ENCODE measurements at regions not wholly inside any gene's neighbourhood (a gene's known extent, or its start where the extent isn't known, plus 50 kb on each side); places are given as distances from the start of the nearest gene placed in this dataset.

DNA sequence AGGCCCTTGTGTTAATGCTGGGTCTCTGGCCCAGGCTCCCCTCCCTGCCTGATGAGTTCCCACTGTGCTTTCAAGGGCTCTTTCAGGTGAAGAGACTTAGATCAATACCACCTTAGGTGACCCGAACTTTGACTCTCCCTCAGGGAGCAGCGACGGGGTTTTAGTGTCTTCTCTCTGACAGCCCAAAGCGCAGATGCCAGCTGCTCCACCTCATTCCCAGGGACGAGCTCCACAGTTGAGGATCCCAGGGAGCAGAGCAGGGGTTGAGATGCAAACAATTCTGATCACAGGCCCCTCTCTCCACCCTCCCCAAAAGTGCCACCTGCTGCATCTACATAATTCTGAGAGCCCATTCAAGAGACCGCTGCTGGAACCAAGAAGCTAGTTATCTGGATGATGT is 265.1 kb downstream of the TJP1 start:
- Histone ChIP-seq H3K36me3 (ENCODE audit: insufficient read depth) (no peaks in the 10 kb centered on the region), H3K27ac (ENCODE audit: low read depth) (no peak overlapping the region), H3K4me3 (ENCODE audit: low read depth, low read length) (no peak overlapping the region), H3K4me1 (ENCODE audit: insufficient read depth) (no peaks in the 10 kb centered on the region)
- no peak for DNase-seq (ENCODE audit: extremely low spot score)
- 75% methylated on average over 6 of the region's 6 CpGs for WGBS

GRCh38 chr15:29556380-29556779 is 265.9 kb downstream of the TJP1 start:
- Histone ChIP-seq H3K4me3 (ENCODE audit: low read depth, low read length) (no peak overlapping the region), H3K36me3 (ENCODE audit: insufficient read depth) (no peaks in the 10 kb centered on the region), H3K27ac (ENCODE audit: low read depth) (no peak overlapping the region), H3K4me1 (ENCODE audit: insufficient read depth) (no peaks in the 10 kb centered on the region)
- 56% methylated on average over 4 of the region's 4 CpGs for WGBS
- DNase-seq (ENCODE audit: extremely low spot score), result no peak

DNA sequence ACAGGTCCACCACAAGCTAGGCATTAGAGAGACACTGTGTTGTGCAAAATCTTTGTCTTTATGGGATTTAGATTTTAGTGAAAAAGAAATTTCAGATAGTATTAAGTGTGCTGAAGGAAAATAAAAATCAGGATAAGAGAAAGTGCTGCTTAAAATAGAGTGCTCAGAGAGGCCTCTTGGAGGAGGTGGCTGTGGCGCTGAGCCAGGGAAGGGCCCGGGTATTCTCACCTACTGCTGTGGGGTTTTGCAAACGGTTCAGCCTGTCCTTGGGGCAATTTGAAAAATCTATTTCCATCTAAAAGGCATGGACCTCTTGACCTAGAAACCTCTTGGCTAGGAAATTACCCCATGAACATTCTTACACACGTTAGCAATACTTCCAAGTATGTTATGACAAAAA is 267.7 kb downstream of the TJP1 start:
- no peak for DNase-seq (ENCODE audit: extremely low spot score)
- WGBS, result 42% methylated on average over 4 of the region's 4 CpGs

DNA sequence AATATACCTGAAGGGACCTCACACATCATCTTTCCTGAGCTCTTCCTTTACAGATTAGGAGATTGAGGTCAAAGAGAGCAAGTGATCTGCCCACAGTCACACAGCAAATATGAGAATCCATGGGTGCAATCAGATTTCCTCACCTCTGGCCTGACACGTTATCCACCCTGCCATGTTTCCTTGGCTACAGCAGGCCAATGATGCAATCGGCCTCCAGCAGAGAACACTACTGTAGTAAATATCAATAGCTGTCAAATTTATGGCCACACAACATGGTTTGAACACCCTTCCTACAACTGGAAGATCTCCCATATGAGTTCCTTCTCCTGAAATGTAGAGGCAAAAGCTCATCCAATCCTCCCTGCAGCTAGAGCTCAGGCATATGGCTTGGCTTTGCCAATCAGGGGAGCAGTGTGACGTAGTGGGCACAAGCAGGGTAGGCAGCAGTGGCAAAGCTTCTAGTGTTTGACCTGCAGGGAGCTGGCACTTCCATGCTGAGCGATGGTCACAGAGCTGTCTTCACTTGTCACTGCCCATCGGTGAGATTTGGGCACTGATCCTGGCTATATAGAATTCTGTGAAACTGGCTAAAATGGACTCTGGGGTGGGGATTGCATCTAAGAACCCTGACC is 271.3 kb downstream of the TJP1 start:
- Histone ChIP-seq H3K36me3 (ENCODE audit: insufficient read depth) (no peaks in the 10 kb centered on the region), H3K4me1 (ENCODE audit: insufficient read depth) (no peaks in the 10 kb centered on the region), H3K27ac (ENCODE audit: low read depth) (no peak overlapping the region), H3K4me3 (ENCODE audit: low read depth, low read length) (no peak overlapping the region)
- WGBS, result 81% methylated on average over 5 of the region's 5 CpGs
- no peak for DNase-seq (ENCODE audit: extremely low spot score)

More for the DNA sequence above, 267.7 kb downstream of the TJP1 start:
- H3K4me1 ChIP-seq (ENCODE audit: insufficient read depth), result no peaks in the 10 kb centered on the region
- no peaks in the 10 kb centered on the region for H3K36me3 ChIP-seq (ENCODE audit: insufficient read depth)
- H3K4me3 ChIP-seq (ENCODE audit: low read depth, low read length), result no peak overlapping the region
- no peak overlapping the region for H3K27ac ChIP-seq (ENCODE audit: low read depth)

- Histone ChIP-seq H3K4me1 (ENCODE audit: insufficient read depth) (no peaks in the 10 kb centered on the region), H3K27ac (ENCODE audit: low read depth) (no peak overlapping the region), H3K36me3 (ENCODE audit: insufficient read depth) (no peaks in the 10 kb centered on the region), H3K4me3 (ENCODE audit: low read depth, low read length) (no peak overlapping the region)
- WGBS, result 94% methylated on average over 2 of the region's 2 CpGs
- no peak for DNase-seq (ENCODE audit: extremely low spot score)
These were observed 274.3 kb downstream of the TJP1 start for GRCh38 chr15:29548006-29548405.

DNA sequence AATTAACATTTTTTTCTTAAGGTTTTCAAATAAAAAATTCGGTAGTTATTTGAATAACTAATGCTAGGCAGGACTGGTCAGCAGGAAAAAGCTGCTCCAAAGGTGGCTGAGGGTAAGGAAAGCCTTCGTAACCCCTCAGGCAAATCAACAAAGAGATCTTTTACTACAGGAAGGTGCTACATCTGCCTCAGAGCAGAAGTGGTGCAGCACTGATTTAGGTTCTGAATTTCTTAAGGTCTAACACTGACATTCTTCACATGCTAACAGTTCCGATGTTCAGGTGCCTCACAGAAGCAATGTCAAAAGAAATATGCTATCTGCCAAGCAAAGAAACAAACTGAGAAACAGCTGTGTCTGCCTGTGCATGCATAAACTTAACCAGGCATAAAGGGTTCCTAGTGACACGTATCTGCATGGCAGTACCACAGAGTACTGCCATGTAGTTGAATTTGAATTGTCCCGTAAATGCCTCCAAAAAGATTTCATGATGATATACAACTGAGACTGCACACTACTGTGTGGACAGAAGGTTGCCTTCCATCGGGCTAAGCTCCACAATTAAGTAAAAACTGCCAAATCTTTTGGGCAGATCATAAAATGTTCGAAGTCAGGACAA is 275.0 kb upstream of the NSMCE3 start:
- Histone ChIP-seq H3K4me3 (ENCODE audit: low read depth, low read length) (no peak overlapping the region), H3K27ac (ENCODE audit: low read depth) (no peak overlapping the region), H3K4me1 (ENCODE audit: insufficient read depth) (no peaks in the 10 kb centered on the region), H3K36me3 (ENCODE audit: insufficient read depth) (no peaks in the 10 kb centered on the region)
- no peak for DNase-seq (ENCODE audit: extremely low spot score)
- WGBS, result 44% methylated on average over 7 of the region's 7 CpGs

GRCh38 chr15:29542994-29543393 is 273.4 kb upstream of the NSMCE3 start:
- DNase-seq (ENCODE audit: extremely low spot score), result no peak
- 84% methylated on average over 1 of the region's 1 CpG for WGBS
- Histone ChIP-seq H3K27ac (ENCODE audit: low read depth) (no peak overlapping the region), H3K36me3 (ENCODE audit: insufficient read depth) (no peaks in the 10 kb centered on the region), H3K4me3 (ENCODE audit: low read depth, low read length) (no peak overlapping the region), H3K4me1 (ENCODE audit: insufficient read depth) (no peaks in the 10 kb centered on the region)

DNA sequence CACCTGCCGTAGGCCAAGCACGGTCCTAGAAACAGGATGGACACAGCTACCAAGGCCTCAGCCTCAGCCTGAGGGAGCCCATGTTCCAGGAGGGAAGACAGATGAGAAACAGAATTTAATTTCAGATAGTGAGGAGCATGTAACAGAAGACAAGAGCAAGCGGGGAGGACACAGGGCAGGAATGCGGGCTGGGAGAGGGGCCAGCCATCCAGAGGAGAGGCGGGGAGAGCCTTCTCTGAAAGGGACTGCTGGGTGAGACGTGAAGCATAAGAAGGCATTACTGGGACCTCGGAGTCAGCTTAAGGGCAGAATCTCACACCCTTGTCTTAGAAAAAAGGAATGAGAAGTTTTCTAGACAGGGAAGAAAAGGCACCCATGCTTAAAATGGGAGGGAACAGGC is 271.7 kb upstream of the NSMCE3 start:
- no peaks in the 10 kb centered on the region for H3K4me1 ChIP-seq (ENCODE audit: insufficient read depth)
- H3K36me3 ChIP-seq (ENCODE audit: insufficient read depth), result no peaks in the 10 kb centered on the region
- no peak for DNase-seq (ENCODE audit: extremely low spot score)
- WGBS, result 38% methylated on average over 7 of the region's 7 CpGs
- H3K4me3 ChIP-seq (ENCODE audit: low read depth, low read length), result no peak overlapping the region
- H3K27ac ChIP-seq (ENCODE audit: low read depth), result no peak overlapping the region

- H3K4me3 ChIP-seq (ENCODE audit: low read depth, low read length), result no peak overlapping the region
- WGBS, result 45% methylated on average over 5 of the region's 5 CpGs
- H3K27ac ChIP-seq (ENCODE audit: low read depth), result no peak overlapping the region
- no peaks in the 10 kb centered on the region for H3K4me1 ChIP-seq (ENCODE audit: insufficient read depth)
- H3K36me3 ChIP-seq (ENCODE audit: insufficient read depth), result no peaks in the 10 kb centered on the region
- DNase-seq (ENCODE audit: extremely low spot score), result no peak
These were observed 270.9 kb upstream of the NSMCE3 start for GRCh38 chr15:29540479-29540878.

- 86% methylated on average over 6 of the region's 6 CpGs for WGBS
- H3K4me1 ChIP-seq (ENCODE audit: insufficient read depth), result no peaks in the 10 kb centered on the region
- no peaks in the 10 kb centered on the region for H3K36me3 ChIP-seq (ENCODE audit: insufficient read depth)
- no peak overlapping the region for H3K4me3 ChIP-seq (ENCODE audit: low read depth, low read length)
- DNase-seq (ENCODE audit: extremely low spot score), result no peak
- H3K27ac ChIP-seq (ENCODE audit: low read depth), result no peak overlapping the region
These were observed 270.1 kb upstream of the NSMCE3 start for GRCh38 chr15:29539736-29540135.

DNA sequence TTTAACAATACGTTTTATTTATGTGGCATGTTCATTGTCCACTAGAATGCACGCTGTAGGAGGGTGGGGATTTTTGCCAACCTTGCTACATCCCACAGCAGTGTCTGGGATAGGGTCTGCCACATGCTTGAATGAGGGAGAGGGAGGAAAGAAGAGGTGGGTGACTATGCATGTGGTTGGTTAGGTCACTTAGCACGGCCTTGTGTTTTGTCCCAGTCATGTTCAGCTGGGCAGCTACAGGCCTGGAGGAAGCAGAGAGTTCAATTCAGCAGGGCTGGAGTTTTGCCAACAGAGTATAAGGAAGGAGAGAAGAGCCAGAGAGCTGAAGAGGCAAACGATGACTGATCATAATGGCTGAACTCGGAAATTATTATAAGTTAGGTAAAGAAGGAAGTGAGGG is 268.4 kb upstream of the NSMCE3 start:
- WGBS, result 38% methylated on average over 5 of the region's 5 CpGs
- H3K4me1 ChIP-seq (ENCODE audit: insufficient read depth), result no peaks in the 10 kb centered on the region
- no peak overlapping the region for H3K4me3 ChIP-seq (ENCODE audit: low read depth, low read length)
- H3K27ac ChIP-seq (ENCODE audit: low read depth), result no peak overlapping the region
- DNase-seq (ENCODE audit: extremely low spot score), result no peak
- no peaks in the 10 kb centered on the region for H3K36me3 ChIP-seq (ENCODE audit: insufficient read depth)

DNA sequence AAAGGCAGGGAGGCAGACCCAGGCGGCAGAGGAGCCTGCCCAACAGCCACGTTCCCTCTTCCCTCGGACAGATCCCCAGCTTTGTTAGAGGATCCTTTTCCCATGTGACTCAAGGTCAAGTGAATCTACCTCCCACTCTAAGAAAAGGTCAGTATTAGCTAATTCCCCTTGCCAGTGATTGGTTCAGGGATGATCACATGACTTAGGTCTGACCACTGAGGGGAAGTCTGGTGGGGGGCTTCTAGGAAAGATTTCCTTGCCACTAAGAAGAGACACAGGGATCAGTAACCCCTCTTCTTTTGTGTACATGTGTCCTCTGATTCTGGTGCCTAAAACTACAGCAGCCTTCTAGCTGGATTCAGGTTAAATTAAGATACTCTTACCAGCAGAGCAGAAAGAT is 266.3 kb upstream of the NSMCE3 start:
- H3K4me1 ChIP-seq (ENCODE audit: insufficient read depth), result no peaks in the 10 kb centered on the region
- WGBS, result 75% methylated on average over 3 of the region's 3 CpGs
- H3K27ac ChIP-seq (ENCODE audit: low read depth), result no peak overlapping the region
- no peak for DNase-seq (ENCODE audit: extremely low spot score)
- H3K36me3 ChIP-seq (ENCODE audit: insufficient read depth), result no peaks in the 10 kb centered on the region
- H3K4me3 ChIP-seq (ENCODE audit: low read depth, low read length), result no peak overlapping the region

- Histone ChIP-seq H3K36me3 (ENCODE audit: insufficient read depth) (no peaks in the 10 kb centered on the region), H3K4me1 (ENCODE audit: insufficient read depth) (no peaks in the 10 kb centered on the region), H3K27ac (ENCODE audit: low read depth) (no peak overlapping the region), H3K4me3 (ENCODE audit: low read depth, low read length) (no peak overlapping the region)
- 26% methylated on average over 3 of the region's 3 CpGs for WGBS
- no peak for DNase-seq (ENCODE audit: extremely low spot score)
These were observed 264.8 kb upstream of the NSMCE3 start for GRCh38 chr15:29534378-29534777.

DNA sequence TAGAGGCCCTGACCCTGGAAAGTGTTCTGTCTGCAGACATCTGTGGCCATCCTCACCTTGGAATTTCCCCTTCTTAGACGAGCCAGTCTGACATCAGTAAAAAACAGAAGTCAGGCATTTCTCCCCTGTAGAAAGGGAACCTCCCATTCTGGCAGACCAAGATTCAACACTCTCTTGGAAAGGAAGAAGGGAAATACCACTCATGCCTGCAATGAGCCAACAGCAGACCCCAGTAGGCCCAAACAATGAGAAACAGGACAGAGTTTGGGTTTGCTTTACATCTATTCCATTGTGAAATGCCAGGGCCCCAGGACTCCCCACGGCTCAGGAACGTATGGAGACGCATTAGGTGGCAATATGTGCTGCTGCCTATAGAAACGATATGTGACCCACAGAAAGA is 264.0 kb upstream of the NSMCE3 start:
- no peak for DNase-seq (ENCODE audit: extremely low spot score)
- WGBS, result 36% methylated on average over 5 of the region's 5 CpGs
- Histone ChIP-seq H3K4me3 (ENCODE audit: low read depth, low read length) (no peak overlapping the region), H3K36me3 (ENCODE audit: insufficient read depth) (no peaks in the 10 kb centered on the region), H3K27ac (ENCODE audit: low read depth) (no peak overlapping the region), H3K4me1 (ENCODE audit: insufficient read depth) (no peaks in the 10 kb centered on the region)

DNA sequence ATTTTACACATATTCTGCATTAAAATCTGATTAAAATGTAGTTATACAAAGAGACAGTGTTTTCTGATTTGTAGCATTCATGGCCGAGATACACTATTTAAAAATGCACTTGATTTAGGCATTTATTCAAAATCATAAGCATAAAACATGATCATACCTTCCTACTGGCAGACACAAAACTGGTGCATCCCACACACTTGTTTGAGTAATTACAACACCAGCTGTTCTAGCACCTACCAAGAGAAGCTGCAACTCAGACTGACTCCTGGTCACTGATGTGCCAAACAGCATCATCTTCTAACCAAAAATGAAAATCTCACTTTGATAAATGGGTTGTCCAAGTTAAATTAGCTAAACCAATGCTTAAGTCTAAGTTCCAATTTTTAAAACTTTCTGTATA is 262.7 kb upstream of the NSMCE3 start:
- no peaks in the 10 kb centered on the region for H3K4me1 ChIP-seq (ENCODE audit: insufficient read depth)
- H3K36me3 ChIP-seq (ENCODE audit: insufficient read depth), result no peaks in the 10 kb centered on the region
- 82% methylated on average over 1 of the region's 1 CpG for WGBS
- no peak overlapping the region for H3K4me3 ChIP-seq (ENCODE audit: low read depth, low read length)
- DNase-seq (ENCODE audit: extremely low spot score), result no peak
- no peak overlapping the region for H3K27ac ChIP-seq (ENCODE audit: low read depth)

Data from urinary bladder (tissue), 3 donors.